Suprapubic skin (tissue), 4 donors: ENCODE measurements at regions not wholly inside any gene's neighbourhood (a gene's known extent, or its start where the extent isn't known, plus 50 kb on each side); places are given as distances from the start of the nearest gene placed in this dataset.

ENCODE experiments used
- EP300 ChIP-seq: sonication (generic); formaldehyde crosslinking; IDR thresholded peaks from one replicate; pipeline ENCODE4 v1.6.1; 2017; ENCODE audit warnings: antibody characterized with exemption
- POLR2A ChIP-seq, 2 donors: fragments of 450-650 bp; IDR thresholded peaks; one replicate each; pipeline ENCODE4 v1.6.1; 2017; ENCODE audit warnings: antibody characterized with exemption in 2 of 2, mild to moderate bottlenecking in 2 of 2, moderate library complexity in 2 of 2
- POLR2AphosphoS5 ChIP-seq, 3 donors: sonication (generic); formaldehyde crosslinking; IDR thresholded peaks; one replicate each; pipeline ENCODE4 v1.6.1; 2017; ENCODE audit warnings: antibody characterized with exemption in 3 of 3
- TF ChIP-seq, protein P1 (sequence below), 2 donors: fragments of 200-600 bp in 1 of 2; fragments of 450-650 bp in 1 of 2; sonication (generic) in 1 of 2; IDR thresholded peaks; one replicate each; pipeline ENCODE4 v1.5.1; 2016 to 2019; ENCODE audit warnings: antibody characterized with exemption in 2 of 2, mild to moderate bottlenecking in 1 of 2, moderate library complexity in 1 of 2

DNA sequence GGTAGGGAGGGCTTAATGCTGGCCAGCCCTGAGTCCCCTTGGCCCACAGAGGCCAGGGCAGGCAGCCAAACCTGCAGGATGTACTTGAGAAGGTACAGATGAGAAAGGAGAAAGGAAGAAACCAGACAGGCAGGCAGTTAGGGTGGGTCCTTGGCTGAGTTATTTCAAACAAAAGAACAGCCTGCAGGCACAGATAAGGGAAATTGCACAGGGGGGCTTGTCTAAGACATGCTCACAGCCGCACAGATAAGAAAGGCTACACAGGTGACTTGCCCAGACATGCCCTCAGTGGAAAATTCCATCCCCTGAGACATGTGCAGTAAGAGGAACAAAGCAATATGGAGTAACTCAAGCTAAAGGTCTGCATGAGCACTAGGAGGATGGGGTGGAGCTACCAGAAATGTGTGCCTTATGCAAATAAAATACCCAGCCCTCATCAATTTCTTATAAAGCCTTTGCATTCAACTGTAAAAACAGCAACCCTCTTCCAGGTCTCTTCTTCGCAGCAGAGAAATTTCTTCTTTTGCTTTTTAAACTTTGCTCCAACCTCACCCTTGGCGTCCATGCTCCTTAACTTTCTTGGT, 158.2 kb upstream of the RGS6 start:
- TF ChIP-seq POLR2A (IDR thresholded peaks at IDR 0.05) (no peak), POLR2AphosphoS5 (IDR thresholded peaks at IDR 0.05) (no peak), EP300 (no peak)
- TF ChIP-seq, protein P1, sequence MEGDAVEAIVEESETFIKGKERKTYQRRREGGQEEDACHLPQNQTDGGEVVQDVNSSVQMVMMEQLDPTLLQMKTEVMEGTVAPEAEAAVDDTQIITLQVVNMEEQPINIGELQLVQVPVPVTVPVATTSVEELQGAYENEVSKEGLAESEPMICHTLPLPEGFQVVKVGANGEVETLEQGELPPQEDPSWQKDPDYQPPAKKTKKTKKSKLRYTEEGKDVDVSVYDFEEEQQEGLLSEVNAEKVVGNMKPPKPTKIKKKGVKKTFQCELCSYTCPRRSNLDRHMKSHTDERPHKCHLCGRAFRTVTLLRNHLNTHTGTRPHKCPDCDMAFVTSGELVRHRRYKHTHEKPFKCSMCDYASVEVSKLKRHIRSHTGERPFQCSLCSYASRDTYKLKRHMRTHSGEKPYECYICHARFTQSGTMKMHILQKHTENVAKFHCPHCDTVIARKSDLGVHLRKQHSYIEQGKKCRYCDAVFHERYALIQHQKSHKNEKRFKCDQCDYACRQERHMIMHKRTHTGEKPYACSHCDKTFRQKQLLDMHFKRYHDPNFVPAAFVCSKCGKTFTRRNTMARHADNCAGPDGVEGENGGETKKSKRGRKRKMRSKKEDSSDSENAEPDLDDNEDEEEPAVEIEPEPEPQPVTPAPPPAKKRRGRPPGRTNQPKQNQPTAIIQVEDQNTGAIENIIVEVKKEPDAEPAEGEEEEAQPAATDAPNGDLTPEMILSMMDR (IDR thresholded peaks at IDR 0.05) = no peak
